ENCODE measurements at regions not wholly inside any gene's neighbourhood (a gene's known extent, or its start where the extent isn't known, plus 50 kb on each side); places are given as distances from the start of the nearest gene placed in this dataset.
"Not testable (repeated sequence)": the region's sequence is repeated elsewhere in the genome, so short reads cannot be mapped to it uniquely, and the experiment has no call there.

GRCh38 chr6:5892669-5893068 lies 114.1 kb downstream of the NRN1 start:
- no peak for DNase-seq

GRCh38 chr6:5878792-5879191 lies 127.9 kb downstream of the NRN1 start:
- no peak overlapping the region for H3K4me3 ChIP-seq
- no peak for DNase-seq
- no peaks in the 10 kb centered on the region for H3K4me1 ChIP-seq (replicated peaks in 1 of 2)
- H3K9me3 ChIP-seq (replicated peaks in 1 of 3), result no peaks in the 10 kb centered on the region
- no peak for TF ChIP-seq CTCF (IDR thresholded peaks at IDR 0.05)
- TF ChIP-seq POLR2A (IDR thresholded peaks at IDR 0.05), result no peak
- no peak overlapping the region for H3K27ac ChIP-seq
- no peaks in the 10 kb centered on the region for H3K27me3 ChIP-seq
- intact Hi-C loops (cut with DNase I), result no loop called here
- no peaks in the 10 kb centered on the region for H3K36me3 ChIP-seq (replicated peaks in 1 of 2)
- WGBS, 4 donors, result 77 to 92% (median 86%) methylated on average over 1 of the region's 1 CpG

More at GRCh38 chr6:5892669-5893068, 114.1 kb downstream of the NRN1 start:
- no peak for TF ChIP-seq CTCF (IDR thresholded peaks at IDR 0.05)
- Histone ChIP-seq H3K9me3 (replicated peaks in 1 of 3) (no peaks in the 10 kb centered on the region), H3K4me1 (replicated peaks in 1 of 2) (no peaks in the 10 kb centered on the region), H3K4me3 (peak overlapping the region in 1 of 4 donors; percentile 29), H3K27me3 (no peaks in the 10 kb centered on the region), H3K36me3 (replicated peaks in 1 of 2) (no peaks in the 10 kb centered on the region), H3K27ac (peak overlapping the region in 1 of 5 donors; percentile 71)
- intact Hi-C loops (cut with DNase I), result no loop called here
- 84 to 93% (median 89%) methylated on average over 6 of the region's 6 CpGs for WGBS, 4 donors

- DNase-seq, result no peak
- intact Hi-C loops (cut with DNase I), result no loop called here
- Histone ChIP-seq H3K36me3 (replicated peaks in 1 of 2) (no peaks in the 10 kb centered on the region), H3K4me3 (no peak overlapping the region), H3K9me3 (replicated peaks in 1 of 3) (no peaks in the 10 kb centered on the region), H3K4me1 (replicated peaks in 1 of 2) (no peaks in the 10 kb centered on the region), H3K27ac (no peak overlapping the region), H3K27me3 (no peaks in the 10 kb centered on the region)
- 73 to 100% (median 92%) methylated on average over 3 to 4 of the region's 4 CpGs for WGBS, 4 donors
- no peak for TF ChIP-seq CTCF (IDR thresholded peaks at IDR 0.05)
- TF ChIP-seq POLR2A (IDR thresholded peaks at IDR 0.05), result no peak
Observed at GRCh38 chr6:5876076-5876475, 130.6 kb downstream of the NRN1 start.

GRCh38 chr6:5873976-5874375 lies 132.7 kb downstream of the NRN1 start:
- H3K27ac ChIP-seq; H3K36me3 ChIP-seq (replicated peaks in 1 of 2); intact Hi-C loops (cut with DNase I); DNase-seq; H3K9me3 ChIP-seq (replicated peaks in 1 of 3); H3K4me1 ChIP-seq (replicated peaks in 1 of 2); H3K4me3 ChIP-seq; H3K27me3 ChIP-seq: not testable (repeated sequence)

- TF ChIP-seq CTCF (IDR thresholded peaks at IDR 0.05) (no peak), POLR2A (IDR thresholded peaks at IDR 0.05) (no peak)
- H3K9me3 ChIP-seq (replicated peaks in 1 of 3), result no peaks in the 10 kb centered on the region
- H3K4me3 ChIP-seq, result no peak overlapping the region
- H3K27me3 ChIP-seq, result no peaks in the 10 kb centered on the region
- WGBS, 4 donors, result 75 to 80% (median 79%) methylated on average over 4 of the region's 4 CpGs
- H3K4me1 ChIP-seq (replicated peaks in 1 of 2), result no peaks in the 10 kb centered on the region
- DNase-seq, result no peak
- no peaks in the 10 kb centered on the region for H3K36me3 ChIP-seq (replicated peaks in 1 of 2)
- no peak overlapping the region for H3K27ac ChIP-seq
- intact Hi-C loops (cut with DNase I), result no loop called here
Observed at GRCh38 chr6:5871296-5871695, 135.4 kb downstream of the NRN1 start.
